Endodermal cell (in vitro differentiated cells): ENCODE measurements at regions not wholly inside any gene's neighbourhood (a gene's known extent, or its start where the extent isn't known, plus 50 kb on each side); places are given as distances from the start of the nearest gene placed in this dataset.
A peak's percentile ranks its signal among the peaks of the same experiment; 100 is the strongest.

Source experiments
- DNase-seq: peaks from one replicate; pipeline ENCODE4 v3.0.0-alpha.2; 2017
- H3K27ac ChIP-seq: 2 replicates; pipeline ENCODE4 v1.5.1; 2013; ENCODE audit warnings: mild to moderate bottlenecking, low read depth, low read length, moderate library complexity
- H3K27me3 ChIP-seq: 2 replicates; pipeline ENCODE4 v1.6.1; 2013; ENCODE audit warnings: mild to moderate bottlenecking, low read length, moderate library complexity; ENCODE audit not compliant: insufficient read depth, control insufficient read depth, poor library complexity, severe bottlenecking
- H3K36me3 ChIP-seq: 2 replicates; pipeline ENCODE4 v1.7.0; 2013; ENCODE audit warnings: mild to moderate bottlenecking, low read length, moderate library complexity; ENCODE audit not compliant: control insufficient read depth, insufficient read depth
- H3K4me1 ChIP-seq: one replicate; pipeline ENCODE4 v1.7.0; 2013; ENCODE audit warnings: low read length; ENCODE audit not compliant: control insufficient read depth, insufficient read depth
- H3K4me3 ChIP-seq: 2 replicates; pipeline ENCODE4 v1.5.1; 2013; ENCODE audit warnings: mild to moderate bottlenecking, low read length, moderate library complexity
- H3K9ac ChIP-seq: 2 replicates; pipeline ENCODE4 v1.6.1; 2013; ENCODE audit warnings: mild to moderate bottlenecking, low read length, moderate library complexity; ENCODE audit not compliant: poor library complexity, severe bottlenecking; ENCODE audit errors: extremely low read depth
- H3K9me3 ChIP-seq: 2 replicates; pipeline ENCODE4 v1.6.1; 2013; ENCODE audit warnings: mild to moderate bottlenecking, low read length, moderate library complexity; ENCODE audit not compliant: control insufficient read depth
- H3K27ac Mint-ChIP-seq: 2 replicates; pipeline ENCODE4 v1.8.0; 2020; ENCODE audit warnings: mixed read lengths
- H3K27me3 Mint-ChIP-seq: 2 replicates; pipeline ENCODE4 v1.8.0; 2021; ENCODE audit warnings: mild to moderate bottlenecking, mixed read lengths; ENCODE audit not compliant: insufficient read depth
- H3K36me3 Mint-ChIP-seq: 2 replicates; pipeline ENCODE4 v1.8.0; 2020; ENCODE audit warnings: low read depth, mixed read lengths
- H3K4me1 Mint-ChIP-seq: 2 replicates; pipeline ENCODE4 v1.8.0; 2020; ENCODE audit warnings: mixed read lengths
- H3K4me3 Mint-ChIP-seq: 2 replicates; pipeline ENCODE4 v1.8.0; 2020; ENCODE audit warnings: mild to moderate bottlenecking, moderate library complexity, mixed read lengths
- H3K9me3 Mint-ChIP-seq: 2 replicates; pipeline ENCODE4 v1.8.0; 2020; ENCODE audit warnings: mild to moderate bottlenecking, mixed read lengths
- CTCF ChIP-seq: fragments of 200-600 bp; sonication (generic); conservative IDR thresholded peaks from 2 replicates; pipeline ENCODE4 v1.5.0; 2021; ENCODE audit warnings: antibody characterized with exemption, mild to moderate bottlenecking
- WGBS, 2 experiments: methylation state at CpG; one replicate each; pipeline versions ENCODE4 v1.1.5 to v1.1.7; 2013; ENCODE audit warnings: missing lambda C conversion rate in 2 of 2, mixed read lengths in 1 of 2; ENCODE audit not compliant: insufficient coverage in 1 of 2, insufficient read length in 1 of 2; 5-methylcytosine and 5-hydroxymethylcytosine counted together

DNA sequence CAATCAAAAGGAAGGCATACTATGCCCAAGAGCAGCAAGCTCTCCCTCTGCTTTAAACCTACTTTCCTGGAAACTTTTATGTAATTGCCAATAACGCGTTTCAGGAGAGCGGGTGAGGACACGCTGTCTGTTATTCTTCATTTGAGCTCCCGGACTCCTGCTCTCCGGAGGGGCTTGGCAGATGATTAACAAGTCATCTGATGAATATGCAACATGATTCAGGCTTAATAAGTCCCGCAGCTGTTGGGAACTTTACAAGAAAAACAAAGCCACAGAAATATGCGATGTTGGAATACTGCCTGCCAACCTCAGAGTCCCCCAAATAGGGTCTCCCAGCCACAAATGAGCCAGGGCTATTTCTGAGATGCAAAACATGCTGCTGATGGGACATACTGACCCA lies 348.0 kb downstream of the GPAM start:
- Mint-ChIP-seq H3K4me1 (peaks cover 25% of the 10 kb centered on the region), H3K27me3 (no peaks in the 10 kb centered on the region), H3K36me3 (no peaks in the 10 kb centered on the region), H3K9me3 (no peaks in the 10 kb centered on the region), H3K4me3 (no peak overlapping the region), H3K27ac (no peak overlapping the region)
- Histone ChIP-seq H3K36me3 (no peaks in the 10 kb centered on the region), H3K9ac (no peak overlapping the region), H3K4me1 (no peaks in the 10 kb centered on the region), H3K4me3 (no peak overlapping the region), H3K27ac (no peak overlapping the region), H3K9me3 (no peaks in the 10 kb centered on the region), H3K27me3 (no peaks in the 10 kb centered on the region)
- 68 to 77% methylated on average over 8 of the region's 8 CpGs for WGBS, 2 experiments
- no peak for TF ChIP-seq CTCF
- peak; percentile 58 for DNase-seq

DNA sequence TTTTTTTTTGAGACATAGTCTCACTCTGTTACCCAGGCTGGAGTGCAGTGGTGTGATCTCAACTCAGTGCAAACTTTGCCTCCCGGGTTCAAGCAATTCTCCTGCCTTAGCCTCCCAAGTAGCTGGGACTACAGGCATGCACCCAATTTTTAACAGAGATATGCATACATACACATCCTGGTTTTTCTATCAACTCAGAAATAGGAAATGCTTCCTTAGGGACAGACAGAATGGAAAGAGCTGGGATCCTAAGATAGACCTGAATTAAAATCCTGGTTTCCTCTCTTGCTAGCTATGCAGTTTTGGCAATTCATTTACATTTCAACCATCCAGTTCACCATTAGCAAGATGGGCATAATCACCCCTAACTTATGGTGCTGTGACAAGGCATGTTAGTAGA lies 347.5 kb downstream of the GPAM start:
- Histone ChIP-seq H3K9me3 (no peaks in the 10 kb centered on the region), H3K27ac (no peak overlapping the region), H3K27me3 (no peaks in the 10 kb centered on the region), H3K36me3 (no peaks in the 10 kb centered on the region), H3K4me3 (no peak overlapping the region), H3K9ac (no peak overlapping the region), H3K4me1 (no peaks in the 10 kb centered on the region)
- Mint-ChIP-seq H3K27me3 (no peaks in the 10 kb centered on the region), H3K4me3 (no peak overlapping the region), H3K9me3 (no peaks in the 10 kb centered on the region), H3K36me3 (no peaks in the 10 kb centered on the region), H3K27ac (no peak overlapping the region), H3K4me1 (peaks cover 25% of the 10 kb centered on the region)
- no peak for DNase-seq
- WGBS, 2 experiments, result 85% methylated on average over 1 of the region's 1 CpG; no CpG with 5 or more reads in 1 of the 2 experiments
- TF ChIP-seq CTCF, result no peak

- no peak for DNase-seq
- no peak for TF ChIP-seq CTCF
- no peaks in the 10 kb centered on the region for H3K36me3 ChIP-seq
- no peaks in the 10 kb centered on the region for H3K9me3 ChIP-seq
- H3K4me3 ChIP-seq, result no peak overlapping the region
- H3K4me1 Mint-ChIP-seq, result peaks cover 22% of the 10 kb centered on the region
- H3K27ac ChIP-seq, result no peak overlapping the region
- no peaks in the 10 kb centered on the region for H3K4me1 ChIP-seq
- no peak overlapping the region for H3K27ac Mint-ChIP-seq
- WGBS, 2 experiments, result 80 to 86% methylated on average over 2 of the region's 2 CpGs
- no peaks in the 10 kb centered on the region for H3K9me3 Mint-ChIP-seq
- H3K9ac ChIP-seq, result no peak overlapping the region
- no peaks in the 10 kb centered on the region for H3K36me3 Mint-ChIP-seq
- no peaks in the 10 kb centered on the region for H3K27me3 ChIP-seq
- H3K27me3 Mint-ChIP-seq, result no peaks in the 10 kb centered on the region
- H3K4me3 Mint-ChIP-seq, result no peak overlapping the region
Measured at GRCh38 chr10:111836571-111836970, 347.0 kb downstream of the GPAM start.
